SK-MEL-5 (cell line): ENCODE measurements at regions not wholly inside any gene's neighbourhood (a gene's known extent, or its start where the extent isn't known, plus 50 kb on each side); places are given as distances from the start of the nearest gene placed in this dataset.
A peak's percentile ranks its signal among the peaks of the same experiment; 100 is the strongest.
"Not testable (repeated sequence)": the region's sequence is repeated elsewhere in the genome, so short reads cannot be mapped to it uniquely, and the experiment has no call there.

Experiments
- DNase-seq: peaks from one replicate; pipeline ENCODE4 v3.0.0-alpha.2; 2016; ENCODE audit warnings: low read depth, low spot score
- in situ Hi-C: cut with HindIII; loops from 2 replicates; pipeline ENCODE4 v1.10.0; 2016; ENCODE audit warnings: low sequenced_read_pairs, high pct_unique_total_duplicates, low pct_unique_long_range_greater_than_20kb

DNA sequence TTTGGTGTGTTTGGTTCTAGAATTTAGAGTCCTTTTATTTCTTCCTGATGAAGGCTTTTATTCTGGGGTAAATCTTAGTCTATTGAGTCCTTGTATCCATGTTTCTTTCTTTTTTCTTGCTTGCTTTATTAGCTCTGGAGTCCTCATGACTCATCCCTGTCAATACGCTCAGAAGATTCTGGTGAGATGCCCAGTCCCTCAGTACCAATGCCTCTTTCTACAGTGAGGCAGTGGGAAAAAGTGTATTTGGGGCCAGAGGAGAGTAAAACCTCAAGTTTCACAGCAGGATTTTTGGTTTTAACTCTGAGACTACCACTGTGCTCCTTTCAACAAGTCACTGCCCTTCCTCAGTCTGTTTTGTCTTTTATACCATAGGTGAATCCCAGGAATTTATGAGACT lies 368.0 kb downstream of the GBA3 start:
- in situ Hi-C loops, result no loop called here
- DNase-seq, result no peak

DNA sequence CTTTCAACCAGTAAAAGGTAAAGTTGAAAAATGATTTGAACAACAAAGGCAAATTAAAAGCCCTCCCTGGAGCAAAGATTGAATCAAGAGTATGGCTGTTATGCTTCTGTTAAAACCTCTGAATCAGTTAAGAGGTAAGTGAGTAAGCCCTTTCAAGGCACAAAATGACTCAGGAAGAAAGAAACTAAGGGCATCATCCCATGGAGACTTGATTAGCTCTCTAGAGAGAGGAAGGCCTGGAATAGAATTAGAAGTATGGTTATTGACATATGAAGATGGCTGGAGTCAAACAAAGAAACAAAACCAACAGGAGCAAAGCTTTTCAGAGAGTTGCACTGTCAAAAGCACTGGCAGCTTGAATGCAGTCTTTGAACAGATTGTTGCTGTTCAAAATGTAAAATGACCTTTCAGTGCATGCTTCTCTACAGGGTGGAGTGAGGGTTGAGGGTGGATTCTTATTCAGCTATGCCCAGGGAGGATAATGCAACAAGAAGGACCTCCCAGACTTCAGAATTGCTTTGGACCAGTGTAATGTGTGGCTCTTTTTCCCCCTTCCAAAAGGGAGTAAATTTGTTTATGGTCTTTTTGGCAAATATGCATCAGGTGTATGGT lies 365.5 kb downstream of the GBA3 start:
- DNase-seq, result no peak
- in situ Hi-C loops, result no loop called here

DNA sequence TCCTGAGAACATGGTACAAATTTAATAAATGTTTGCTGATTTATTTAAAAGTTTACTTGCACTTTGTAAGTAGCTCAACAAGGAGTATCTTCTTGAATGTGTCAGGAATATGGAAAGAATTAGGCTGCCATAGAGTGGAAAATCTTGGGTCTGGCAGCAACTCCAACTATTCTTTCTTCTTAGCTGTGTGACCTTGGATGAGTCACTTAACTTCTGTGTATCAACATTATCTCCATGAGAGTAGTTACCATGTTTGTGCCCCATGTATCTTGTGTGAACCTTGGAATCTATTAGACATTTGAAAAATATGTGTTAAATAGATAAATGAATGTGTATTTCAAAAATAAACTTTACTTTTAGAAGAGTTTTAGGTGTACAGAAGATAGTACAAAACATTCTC lies 348.8 kb downstream of the GBA3 start:
- no peak for DNase-seq
- in situ Hi-C loops, result no loop called here

DNA sequence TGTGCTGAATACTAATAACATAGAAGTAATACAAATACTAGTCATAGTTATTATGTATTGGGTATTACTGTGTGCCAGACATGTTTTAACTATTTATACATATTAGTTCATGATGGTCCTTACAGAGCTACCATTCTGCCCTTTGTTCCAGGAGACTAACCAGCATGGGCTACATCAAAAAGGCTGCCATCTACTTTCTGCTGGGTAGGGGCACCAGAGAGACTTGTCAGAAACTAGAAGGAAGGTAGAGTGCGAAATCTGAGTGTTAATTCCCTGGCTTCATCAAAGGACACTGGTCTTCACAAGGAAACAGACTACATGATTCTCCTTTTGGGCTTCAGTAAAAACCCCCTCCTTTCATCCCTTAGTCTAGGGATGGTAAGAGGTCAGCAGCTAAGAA lies 347.8 kb downstream of the GBA3 start:
- no peak for DNase-seq
- in situ Hi-C loops, result no loop called here

DNA sequence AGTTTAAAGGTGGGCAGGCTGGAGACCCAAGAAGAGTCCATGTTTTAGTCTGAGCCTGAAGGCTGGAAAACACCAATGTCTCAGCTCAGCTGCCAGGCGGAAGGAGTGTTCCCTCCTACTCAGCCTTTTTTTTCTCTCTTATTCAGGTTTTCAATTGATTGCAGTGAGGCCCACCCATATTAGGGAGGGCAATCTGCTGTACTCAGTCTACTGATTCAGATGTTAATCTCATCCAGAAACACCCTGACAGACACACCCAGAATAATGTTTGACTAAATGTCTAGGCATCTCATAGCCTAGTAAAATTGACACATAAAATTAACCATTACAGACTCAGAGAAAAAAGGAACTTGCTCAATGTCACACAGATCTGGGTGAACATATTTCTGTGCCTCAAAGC lies 347.1 kb downstream of the GBA3 start:
- in situ Hi-C loops, result no loop called here
- DNase-seq, result no peak

DNA sequence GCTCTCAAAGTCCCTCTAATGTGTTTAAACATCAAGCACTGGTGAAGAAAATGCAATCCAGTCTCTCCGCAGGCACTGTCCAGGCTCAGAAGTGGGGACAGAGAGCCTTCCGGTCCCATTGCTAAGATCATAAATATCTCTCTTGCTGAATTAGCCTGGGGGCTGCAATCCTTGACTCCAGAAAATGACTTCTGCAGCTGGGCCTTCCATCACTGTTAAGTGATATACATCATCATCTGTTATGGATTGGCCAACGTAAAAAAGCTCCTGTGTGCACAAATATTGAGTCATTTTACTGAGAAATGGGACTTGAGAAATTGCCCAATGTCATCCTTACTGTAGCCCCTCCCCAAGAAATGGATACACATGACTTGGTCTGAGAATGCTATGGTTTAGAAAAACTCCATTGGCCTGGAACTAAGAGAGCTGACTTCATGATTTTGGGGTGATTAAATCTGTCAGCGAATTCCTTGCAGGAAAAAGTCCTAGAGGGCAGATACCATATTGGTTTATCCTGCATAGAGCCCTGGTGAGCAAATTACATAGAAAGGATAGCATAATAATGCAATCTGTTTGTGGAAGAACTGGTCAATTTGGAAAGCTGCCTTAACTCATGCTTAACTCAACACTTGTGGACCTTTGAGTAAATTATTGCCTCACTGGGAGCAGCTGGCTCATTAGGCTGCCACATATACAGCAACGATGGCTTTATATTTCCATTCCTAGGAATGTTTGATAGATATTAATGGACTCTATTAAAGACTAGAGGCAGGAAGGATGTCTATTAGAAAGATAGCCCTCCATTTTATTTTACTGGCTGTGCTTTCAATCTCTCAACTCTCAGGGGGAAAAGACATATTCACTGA lies 346.1 kb downstream of the GBA3 start:
- DNase-seq, result no peak
- in situ Hi-C loops, result no loop called here

DNA sequence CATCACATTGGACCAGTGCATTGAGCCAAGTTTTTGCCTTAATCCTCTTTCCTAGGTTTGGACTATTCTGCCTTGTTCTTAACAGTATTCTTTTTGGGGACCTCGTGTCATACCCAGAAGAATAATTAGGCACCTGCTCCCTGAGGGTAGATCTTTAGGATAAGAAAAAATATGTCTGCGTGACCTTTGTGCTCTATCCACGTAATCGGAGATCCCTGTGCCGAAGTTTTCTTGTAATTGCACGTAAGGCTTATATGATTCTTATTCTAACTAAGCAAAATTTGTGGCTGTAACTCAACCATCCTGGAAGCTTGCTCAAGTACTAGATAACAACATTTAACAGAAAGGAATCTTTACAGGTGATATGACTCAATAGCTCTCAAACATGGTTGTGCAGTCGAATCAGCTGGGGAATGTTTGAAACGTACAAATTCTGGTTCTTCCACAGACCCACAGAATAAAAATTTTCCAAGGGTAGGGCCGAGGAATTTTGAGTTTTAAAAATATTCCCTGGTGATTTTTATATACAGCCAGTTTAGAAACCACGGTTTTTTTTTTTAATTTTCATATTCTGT lies 344.3 kb downstream of the GBA3 start:
- in situ Hi-C loops, result no loop called here
- no peak for DNase-seq

DNA sequence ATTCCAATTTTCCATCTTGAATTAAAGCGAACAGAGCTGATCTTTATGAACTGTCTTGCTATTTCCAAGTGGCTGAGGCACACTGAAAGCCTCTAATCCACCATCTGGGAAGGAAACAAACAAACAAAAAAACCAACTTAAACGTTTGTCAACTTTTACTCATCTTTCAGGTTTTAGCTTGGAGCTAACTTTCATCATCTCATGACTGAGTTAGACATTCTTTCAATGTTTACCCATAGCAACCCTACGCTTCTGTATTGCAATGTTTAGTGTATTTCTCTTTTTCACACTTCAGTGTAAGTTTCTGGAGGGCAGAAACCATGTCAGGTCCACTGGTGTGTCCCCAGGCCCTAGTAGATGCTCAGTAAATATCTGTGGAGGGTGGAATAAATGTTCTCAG lies 343.8 kb downstream of the GBA3 start:
- DNase-seq, result no peak
- in situ Hi-C loops, result no loop called here

DNA sequence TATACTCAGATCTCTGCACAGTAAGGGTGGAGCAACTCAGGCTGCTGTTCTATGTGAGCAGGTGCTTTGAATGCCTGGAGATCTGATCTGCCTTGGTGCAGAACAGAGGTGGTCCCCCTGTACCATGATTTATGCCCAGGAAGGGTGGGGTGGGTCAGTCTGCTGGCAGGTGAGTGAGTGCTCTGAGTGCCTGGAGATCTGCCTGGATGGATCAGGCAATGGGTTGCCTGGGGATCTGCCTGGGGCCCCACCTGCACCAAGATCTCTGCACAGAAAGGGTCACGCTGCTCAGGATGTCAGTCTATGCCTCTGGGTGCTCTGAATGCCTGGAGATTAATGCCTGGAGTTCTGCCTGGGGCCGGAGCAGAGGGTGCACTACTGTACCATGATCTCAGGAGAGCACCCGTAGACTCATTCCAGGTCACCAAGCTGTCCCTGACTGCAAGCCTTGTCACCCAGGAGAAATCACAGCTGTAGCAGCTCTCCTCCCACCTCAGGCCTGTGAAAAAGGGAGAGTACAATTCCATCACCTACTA lies 342.9 kb downstream of the GBA3 start:
- no peak for DNase-seq
- in situ Hi-C loops, result no loop called here

DNA sequence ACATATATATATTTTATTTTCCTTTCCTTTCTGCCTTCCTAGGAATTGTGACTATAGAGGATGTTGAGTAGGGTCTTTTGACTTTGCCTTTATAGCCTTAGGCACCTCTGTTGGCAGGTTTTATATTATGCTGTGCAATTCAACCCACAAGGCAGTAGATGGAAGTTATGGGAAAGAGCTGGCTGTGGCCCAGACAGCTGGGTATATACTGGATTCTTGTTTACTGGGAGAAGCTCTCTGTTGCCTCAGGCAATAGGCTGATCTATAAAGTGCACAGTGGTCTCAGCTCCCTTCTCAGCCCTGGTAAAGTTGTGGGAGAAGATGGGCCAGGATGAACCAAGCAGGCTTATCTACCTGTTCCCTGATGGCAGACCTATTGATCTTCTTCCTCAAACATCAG lies 342.0 kb downstream of the GBA3 start:
- no peak for DNase-seq

DNA sequence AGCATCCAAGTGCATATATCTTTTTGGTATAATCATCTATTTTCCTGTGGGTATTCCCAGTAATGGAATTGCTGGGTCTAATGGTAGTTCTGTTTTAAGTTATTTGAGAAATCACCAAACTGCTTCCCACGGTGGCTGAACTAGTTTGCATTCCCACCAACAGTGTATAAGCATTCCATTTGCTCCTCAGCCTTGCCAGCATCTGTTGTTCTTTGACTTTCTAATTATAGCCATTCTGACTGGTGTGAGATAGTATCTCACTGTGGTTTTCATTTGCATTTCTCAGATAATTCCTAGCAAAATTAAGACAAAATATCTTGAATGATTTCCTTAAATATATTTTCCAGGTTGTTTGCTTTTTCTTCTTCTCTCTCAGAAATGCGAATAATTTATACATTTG lies 341.1 kb downstream of the GBA3 start:
- no peak for DNase-seq
- in situ Hi-C loops, result no loop called here

More for the DNA sequence above, 342.0 kb downstream of the GBA3 start:
- in situ Hi-C loops, result no loop called here

DNA sequence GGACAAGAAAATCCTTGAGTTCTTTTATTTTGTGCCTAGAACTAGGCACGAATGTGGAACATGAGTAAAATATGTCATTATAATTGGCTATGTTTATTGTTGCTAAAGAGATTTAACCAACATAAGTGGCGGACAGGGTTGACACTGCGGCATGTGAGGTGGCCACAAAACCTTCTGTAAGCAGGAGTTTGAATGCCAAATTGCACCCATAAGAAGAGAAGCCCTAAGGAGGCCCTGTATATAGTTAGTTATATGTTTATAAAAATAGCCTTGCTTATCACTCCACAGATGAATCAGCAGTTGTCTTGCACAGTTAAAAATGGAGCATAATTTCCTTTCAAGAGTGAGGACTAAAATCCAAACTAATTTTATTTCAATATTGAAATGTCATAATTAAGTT lies 336.1 kb downstream of the GBA3 start:
- no peak for DNase-seq
- in situ Hi-C loops, result no loop called here

DNA sequence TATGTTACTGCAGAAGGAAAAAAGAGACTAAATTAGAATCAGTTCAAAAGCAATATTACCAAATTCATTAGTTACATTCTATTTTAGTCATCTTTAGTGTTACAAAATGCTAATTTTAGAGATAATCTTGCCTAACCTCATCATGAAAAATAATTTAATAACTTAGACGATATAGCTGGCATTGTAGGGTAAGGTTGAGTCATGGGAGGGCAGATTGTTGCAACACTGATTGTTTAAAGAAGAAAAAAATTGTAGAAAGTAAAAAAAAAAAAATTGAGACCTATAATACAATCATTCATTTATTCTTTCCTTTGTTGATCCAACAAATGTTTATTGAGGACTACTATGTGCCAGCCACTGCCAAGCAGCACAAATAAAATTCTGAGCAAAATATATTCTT lies 330.9 kb downstream of the GBA3 start:
- in situ Hi-C loops, result no loop called here
- no peak for DNase-seq

DNA sequence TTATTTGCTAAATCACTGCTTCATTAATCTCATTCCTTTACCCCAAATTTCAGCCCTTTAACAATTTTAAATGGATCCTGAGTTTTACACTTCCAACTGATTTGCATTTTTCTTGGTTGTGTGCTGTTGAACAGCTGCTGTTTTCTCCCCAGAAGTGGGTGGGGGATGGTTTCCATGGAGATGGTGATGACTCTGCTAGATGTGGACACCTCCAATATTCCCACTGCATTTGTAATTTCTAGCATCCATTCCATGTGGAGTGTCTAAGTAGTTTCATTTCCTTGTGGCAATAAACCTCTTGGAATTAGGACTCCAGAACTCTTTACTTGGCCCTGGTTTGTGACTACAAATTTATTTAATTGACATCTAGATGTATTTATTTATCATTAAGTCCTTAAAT lies 330.4 kb downstream of the GBA3 start:
- no peak for DNase-seq
- in situ Hi-C loops, result no loop called here

DNA sequence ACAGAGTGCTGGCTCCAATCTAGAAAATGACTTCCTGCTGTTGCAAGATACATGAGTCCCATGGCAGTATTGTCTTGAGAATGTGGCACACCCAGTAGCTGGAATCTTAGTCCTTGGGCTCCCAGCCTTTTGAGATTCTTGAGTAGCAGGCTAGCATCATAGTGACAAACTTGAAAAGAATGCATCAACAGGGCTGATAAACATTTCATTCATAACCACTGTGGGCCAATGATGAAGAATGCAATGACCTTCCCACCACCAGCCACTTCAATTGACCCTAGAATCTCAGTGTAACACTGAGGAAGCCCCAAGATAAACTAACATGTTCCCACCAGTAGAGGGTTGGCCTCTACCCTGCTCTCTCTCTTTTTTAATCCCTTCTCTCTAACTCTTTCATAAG lies 329.3 kb downstream of the GBA3 start:
- in situ Hi-C loops, result no loop called here
- DNase-seq, result peak; percentile 60

DNA sequence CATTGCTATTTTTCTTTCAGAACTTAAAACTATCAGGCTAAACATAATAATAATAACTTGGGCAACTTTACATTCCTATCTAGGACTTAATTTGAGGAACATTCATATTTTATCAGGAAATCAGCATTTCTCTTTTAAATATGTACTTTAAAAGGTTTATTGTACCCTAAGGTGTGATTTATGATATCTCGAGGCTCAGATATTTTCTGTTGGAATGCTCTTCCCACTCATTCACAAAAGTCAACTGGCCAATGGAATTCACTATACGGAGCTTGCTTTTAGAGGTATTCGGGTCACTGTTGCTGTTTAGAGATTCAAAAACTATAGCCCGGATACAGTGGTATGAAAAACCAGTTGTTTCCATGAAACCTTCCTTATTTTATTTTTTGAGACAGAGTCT lies 328.3 kb downstream of the GBA3 start:
- in situ Hi-C loops, result no loop called here
- no peak for DNase-seq

DNA sequence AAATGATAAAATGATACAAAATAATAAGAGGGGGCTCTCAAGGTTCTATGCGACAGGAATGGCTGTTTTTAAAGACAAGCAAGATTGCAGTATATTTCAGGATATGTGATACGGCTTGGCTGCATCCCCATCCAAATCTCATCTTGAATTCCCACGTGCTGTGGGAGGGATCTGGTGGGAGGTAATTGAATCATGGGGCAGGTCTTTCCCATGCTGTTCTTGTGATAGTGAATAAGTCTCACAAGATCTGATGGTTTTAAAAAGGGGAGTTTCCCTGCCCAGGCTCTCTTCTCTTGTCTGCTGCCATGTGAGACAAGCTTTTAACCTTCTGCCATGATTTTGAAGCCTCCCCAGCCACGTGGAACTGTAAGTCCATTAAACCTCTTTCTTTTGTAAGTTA lies 327.7 kb downstream of the GBA3 start:
- in situ Hi-C loops, result not testable (repeated sequence)
- DNase-seq, result peak; percentile 81

DNA sequence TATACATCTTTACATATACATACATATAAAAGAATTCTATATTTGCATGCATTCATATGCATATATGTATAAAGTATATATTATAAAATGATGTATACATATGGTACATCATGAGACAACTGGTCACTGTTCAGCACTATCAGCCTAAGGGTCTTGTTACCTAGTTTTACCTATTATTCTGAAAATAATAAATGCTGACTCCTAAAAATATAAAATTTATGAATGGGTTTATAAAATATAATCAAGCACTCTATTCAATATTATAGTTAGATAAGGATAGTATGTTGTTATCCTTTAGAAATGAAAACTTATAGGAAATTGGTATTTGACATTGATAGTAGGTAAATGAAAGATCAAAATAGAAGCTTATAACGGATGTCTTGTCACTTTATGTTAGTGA lies 324.2 kb downstream of the GBA3 start:
- DNase-seq, result no peak
- in situ Hi-C loops, result no loop called here

DNA sequence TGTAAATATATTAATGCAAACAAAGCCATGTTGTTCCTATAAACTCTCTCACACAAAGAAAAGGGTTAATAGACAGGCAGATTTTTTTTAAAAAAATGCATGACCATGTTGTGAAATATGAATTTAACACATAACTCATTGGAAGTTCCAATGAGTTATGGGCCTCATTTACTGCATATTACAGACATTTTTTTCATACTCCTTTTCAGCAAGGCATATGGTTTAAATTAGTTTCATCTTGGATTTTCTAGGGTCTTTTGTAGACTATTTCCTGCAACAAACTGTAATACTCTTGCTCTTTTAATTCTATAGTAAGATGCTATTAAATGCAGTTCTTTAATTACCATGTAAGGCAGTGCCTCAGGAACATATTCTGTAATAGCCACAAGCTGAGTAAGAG lies 323.1 kb downstream of the GBA3 start:
- in situ Hi-C loops, result no loop called here
- no peak for DNase-seq
